H9 (cell line): ENCODE measurements at regions not wholly inside any gene's neighbourhood (a gene's known extent, or its start where the extent isn't known, plus 50 kb on each side); places are given as distances from the start of the nearest gene placed in this dataset.

Experiments used
- DNase-seq: peaks from one replicate; pipeline ENCODE4 v3.0.0-alpha.2; 2017
- H2AFZ ChIP-seq: one replicate; pipeline ENCODE4 v1.6.1; 2013; ENCODE audit warnings: mild to moderate bottlenecking, low read length, control low read depth, moderate library complexity
- H2AK5ac ChIP-seq: 2 replicates; pipeline ENCODE4 v1.6.1; 2013; ENCODE audit warnings: low read length, control low read depth, mixed read lengths; ENCODE audit not compliant: insufficient read length
- H2BK120ac ChIP-seq: one replicate; pipeline ENCODE4 v1.6.1; 2013; ENCODE audit warnings: low read depth, mild to moderate bottlenecking, low read length, control low read depth, inconsistent platforms; ENCODE audit not compliant: poor library complexity, severe bottlenecking
- H2BK12ac ChIP-seq: 2 replicates; pipeline ENCODE4 v1.6.1; 2013; ENCODE audit warnings: low read length, control low read depth, mixed read lengths, low read depth; ENCODE audit not compliant: insufficient read length
- H2BK15ac ChIP-seq: 2 replicates; pipeline ENCODE4 v1.6.1; 2013; ENCODE audit warnings: low read depth, low read length, control low read depth
- H2BK20ac ChIP-seq: one replicate; pipeline ENCODE4 v1.6.1; 2013; ENCODE audit warnings: low read depth, mild to moderate bottlenecking, low read length, control low read depth, inconsistent platforms; ENCODE audit not compliant: poor library complexity, severe bottlenecking
- H2BK5ac ChIP-seq: 2 replicates; pipeline ENCODE4 v1.6.1; 2013; ENCODE audit warnings: low read length, control low read depth, mixed read lengths; ENCODE audit not compliant: insufficient read length
- H3K14ac ChIP-seq: 2 replicates; pipeline ENCODE4 v1.6.1; 2013; ENCODE audit warnings: low read length, control low read depth; ENCODE audit not compliant: insufficient read depth
- H3K18ac ChIP-seq: 2 replicates; pipeline ENCODE4 v1.6.1; 2013; ENCODE audit warnings: low read depth, mild to moderate bottlenecking, mixed read lengths, low read length, control low read depth; ENCODE audit not compliant: insufficient read length
- H3K23ac ChIP-seq: 2 replicates; pipeline ENCODE4 v1.6.1; 2013; ENCODE audit warnings: low read length, control low read depth, mixed read lengths, low read depth; ENCODE audit not compliant: insufficient read length
- H3K23me2 ChIP-seq: 2 replicates; pipeline ENCODE4 v1.6.1; 2013; ENCODE audit warnings: low read depth, mild to moderate bottlenecking, mixed read lengths, low read length, control low read depth; ENCODE audit not compliant: insufficient read length, poor library complexity, severe bottlenecking
- H3K27ac ChIP-seq: 2 replicates; pipeline ENCODE4 v1.5.1; 2013; ENCODE audit warnings: low read length, control low read depth, mixed read lengths, low read depth; ENCODE audit not compliant: insufficient read length
- H3K27me3 ChIP-seq: 2 replicates; pipeline ENCODE4 v1.6.1; 2013; ENCODE audit warnings: low read length, control low read depth, inconsistent platforms; ENCODE audit not compliant: insufficient read depth
- H3K4ac ChIP-seq: 2 replicates; pipeline ENCODE4 v1.6.1; 2013; ENCODE audit warnings: low read depth, mild to moderate bottlenecking, control low read depth, inconsistent platforms, low read length, moderate library complexity
- H3K4me1 ChIP-seq: 2 replicates; pipeline ENCODE4 v1.6.1; 2013; ENCODE audit warnings: low read length, control low read depth, inconsistent platforms; ENCODE audit not compliant: insufficient read depth
- H3K4me2 ChIP-seq: 2 replicates; pipeline ENCODE4 v1.6.1; 2013; ENCODE audit warnings: low read length, control low read depth, mixed read lengths; ENCODE audit not compliant: insufficient read length, insufficient read depth
- H3K56ac ChIP-seq: 2 replicates; pipeline ENCODE4 v1.6.1; 2013; ENCODE audit warnings: low read depth, mild to moderate bottlenecking, mixed read lengths, low read length, control low read depth; ENCODE audit not compliant: insufficient read length
- H3K79me1 ChIP-seq: 2 replicates; pipeline ENCODE4 v1.6.1; 2013; ENCODE audit warnings: low read depth, mild to moderate bottlenecking, moderate library complexity, low read length, control low read depth, inconsistent platforms; ENCODE audit not compliant: insufficient read depth, poor library complexity, severe bottlenecking
- H3K79me2 ChIP-seq: 2 replicates; pipeline ENCODE4 v1.6.1; 2013; ENCODE audit warnings: low read length, control low read depth, inconsistent platforms; ENCODE audit not compliant: insufficient read depth
- H3K9ac ChIP-seq: 2 replicates; pipeline ENCODE4 v1.6.1; 2013; ENCODE audit warnings: low read length, control low read depth, mixed read lengths; ENCODE audit not compliant: insufficient read length; ENCODE audit errors: extremely low read depth
- H3K9me3 ChIP-seq: one replicate; pipeline ENCODE4 v1.6.1; 2013; ENCODE audit warnings: low read depth, low read length, inconsistent platforms; ENCODE audit not compliant: control insufficient read depth
- H3T11ph ChIP-seq: one replicate; pipeline ENCODE4 v1.6.1; 2013; ENCODE audit warnings: mild to moderate bottlenecking, low read length, control low read depth, inconsistent platforms
- H4K20me1 ChIP-seq: one replicate; pipeline ENCODE4 v1.6.1; 2013; ENCODE audit not compliant: control insufficient read depth, insufficient read length, insufficient read depth
- H4K5ac ChIP-seq: 2 replicates; pipeline ENCODE4 v1.6.1; 2013; ENCODE audit warnings: low read depth, mild to moderate bottlenecking, mixed read lengths, low read length, control low read depth; ENCODE audit not compliant: insufficient read length
- H4K8ac ChIP-seq: replicated peaks from 2 replicates; pipeline ENCODE4 v1.6.1; 2013; ENCODE audit warnings: low read length, control low read depth, mixed read lengths, low read depth; ENCODE audit not compliant: insufficient read length
- H4K91ac ChIP-seq: 2 replicates; pipeline ENCODE4 v1.6.1; 2013; ENCODE audit warnings: low read depth, mild to moderate bottlenecking, moderate library complexity, mixed read lengths, low read length, control low read depth; ENCODE audit not compliant: insufficient read length
- H3K27ac Mint-ChIP-seq, 3 experiments: 2 replicates in 2 of 3; 3 replicates in 1 of 3; pipeline ENCODE4 v1.8.0; 2020 to 2021; ENCODE audit warnings: mixed read lengths in 3 of 3, mild to moderate bottlenecking in 1 of 3, moderate library complexity in 1 of 3
- H3K27me3 Mint-ChIP-seq: 2 replicates; pipeline ENCODE4 v1.8.0; 2021; ENCODE audit warnings: low read depth, mild to moderate bottlenecking, moderate library complexity, mixed read lengths
- H3K36me3 Mint-ChIP-seq, 3 experiments: 2 replicates in 2 of 3; 3 replicates in 1 of 3; pipeline ENCODE4 v1.8.0; 2020 to 2021; ENCODE audit warnings: low read depth in 3 of 3, mixed read lengths in 3 of 3; ENCODE audit not compliant: insufficient read depth in 1 of 3
- H3K4me1 Mint-ChIP-seq, 2 experiments: 2 replicates each; pipeline ENCODE4 v1.8.0; 2020; ENCODE audit warnings: mixed read lengths in 2 of 2
- H3K4me3 Mint-ChIP-seq, 2 experiments: 2 replicates in 1 of 2; 3 replicates in 1 of 2; pipeline ENCODE4 v1.8.0; 2020 to 2021; ENCODE audit warnings: mild to moderate bottlenecking in 2 of 2, mixed read lengths in 2 of 2, moderate library complexity in 1 of 2
- H3K9me3 Mint-ChIP-seq, 2 experiments: 2 replicates in 1 of 2; 3 replicates in 1 of 2; pipeline ENCODE4 v1.8.0; 2020; ENCODE audit warnings: mild to moderate bottlenecking in 2 of 2, mixed read lengths in 2 of 2, moderate library complexity in 1 of 2
- CTCF ChIP-seq: fragments of 200-600 bp; sonication (generic); conservative IDR thresholded peaks from 3 replicates; pipeline ENCODE4 v1.8.0; 2021; ENCODE audit warnings: antibody characterized with exemption, mild to moderate bottlenecking
- WGBS: extraction: QIAGEN DNeasy Blood & Tissue Kit; methylation state at CpG from one replicate; pipeline ENCODE4 v1.1.7; 2013; ENCODE audit warnings: missing lambda C conversion rate, low lambda C conversion rate, mixed read lengths; ENCODE audit not compliant: insufficient read length; ENCODE audit errors: extremely low coverage; 5-methylcytosine and 5-hydroxymethylcytosine counted together

- H2BK5ac ChIP-seq: no peak overlapping the region
- WGBS: no CpG with 5 or more reads among the region's 4 CpGs
Observed at GRCh38 chr6:78482801-78483552, 384.4 kb upstream of the IRAK1BP1 start.

More at GRCh38 chr6:78482801-78483552, 384.4 kb upstream of the IRAK1BP1 start:
- Histone ChIP-seq H3K4me1 (no peaks in the 10 kb centered on the region), H3K23ac (no peak overlapping the region), H2BK120ac (no peak overlapping the region), H3K27me3 (no peaks in the 10 kb centered on the region), H2BK12ac (no peak overlapping the region), H3K56ac (no peak overlapping the region), H2BK20ac (no peak overlapping the region), H3K9ac (no peak overlapping the region), H3K4me2 (no peak overlapping the region), H3K18ac (no peak overlapping the region), H4K91ac (no peak overlapping the region), H3T11ph (no peak overlapping the region), H3K79me2 (no peaks in the 10 kb centered on the region), H2BK15ac (no peak overlapping the region), H2AFZ (no peak overlapping the region), H3K9me3 (no peaks in the 10 kb centered on the region), H4K20me1 (no peaks in the 10 kb centered on the region), H3K27ac (no peak overlapping the region), H3K4ac (no peak overlapping the region), H4K8ac (no peak overlapping the region), H2AK5ac (no peak overlapping the region), H3K14ac (no peak overlapping the region), H3K79me1 (no peaks in the 10 kb centered on the region), H3K23me2 (no peaks in the 10 kb centered on the region), H4K5ac (no peak overlapping the region)
- Mint-ChIP-seq H3K9me3 (no peaks in the 10 kb centered on the region; a peak in 1 of 5 replicates), H3K27me3 (no peaks in the 10 kb centered on the region), H3K4me3 (no peak overlapping the region), H3K36me3 (no peaks in the 10 kb centered on the region), H3K27ac (no peak overlapping the region), H3K4me1 (no peaks in the 10 kb centered on the region)
- TF ChIP-seq CTCF: no peak
- DNase-seq: no peak
